ENCODE measurements at regions not wholly inside any gene's neighbourhood (a gene's known extent, or its start where the extent isn't known, plus 50 kb on each side); places are given as distances from the start of the nearest gene placed in this dataset.

DNA sequence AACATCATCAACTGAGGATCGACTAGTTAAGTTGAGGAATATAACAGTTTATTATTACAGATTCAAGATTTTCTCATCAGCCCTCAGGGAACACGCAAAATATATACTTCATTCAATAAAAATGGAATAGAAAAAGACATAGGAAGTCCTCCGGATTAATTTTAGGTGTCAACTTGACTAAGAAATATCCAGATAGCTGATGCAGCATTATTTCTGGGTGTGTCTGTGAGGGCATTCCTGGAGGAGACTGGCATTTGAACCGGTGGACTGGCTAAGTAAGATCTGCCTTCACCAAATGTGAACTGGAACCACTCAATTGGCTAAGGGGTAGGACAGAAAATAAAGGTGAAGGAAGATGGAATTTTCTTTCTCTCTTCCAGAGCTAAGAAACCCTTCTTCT, 845.3 kb downstream of the SOCS6 start:
- H3K4me3 Mint-ChIP-seq: no peak overlapping the region
- DNase-seq (ENCODE audit: low spot score in 2 of 2): no peak
- H3K36me3 Mint-ChIP-seq (ENCODE audit: insufficient read depth): no peaks in the 10 kb centered on the region
- no peak overlapping the region for H3K27ac Mint-ChIP-seq (ENCODE audit: low read depth)
- no peak for ATAC-seq (replicated peaks; ENCODE audit: extremely low read depth, poor library complexity, severe bottlenecking)
- peaks cover 12% of the 10 kb centered on the region for H3K9me3 Mint-ChIP-seq
- no peaks in the 10 kb centered on the region for H3K27me3 Mint-ChIP-seq
- no peaks in the 10 kb centered on the region for H3K4me1 Mint-ChIP-seq

GRCh38 chr18:71131918-71132317, 843.1 kb downstream of the SOCS6 start:
- Mint-ChIP-seq H3K4me1 (no peaks in the 10 kb centered on the region), H3K36me3 (ENCODE audit: insufficient read depth) (no peaks in the 10 kb centered on the region), H3K4me3 (no peak overlapping the region), H3K27ac (ENCODE audit: low read depth) (no peak overlapping the region), H3K9me3 (peaks cover 18% of the 10 kb centered on the region), H3K27me3 (no peaks in the 10 kb centered on the region)
- DNase-seq (ENCODE audit: low spot score in 2 of 2) (no peak), ATAC-seq (replicated peaks; ENCODE audit: extremely low read depth, poor library complexity, severe bottlenecking) (no peak)

GRCh38 chr18:71130351-71130750, 841.5 kb downstream of the SOCS6 start:
- DNase-seq (ENCODE audit: low spot score in 2 of 2) (no peak), ATAC-seq (replicated peaks; ENCODE audit: extremely low read depth, poor library complexity, severe bottlenecking) (no peak)
- Mint-ChIP-seq H3K4me1 (no peaks in the 10 kb centered on the region), H3K27me3 (no peaks in the 10 kb centered on the region), H3K9me3 (peaks cover 18% of the 10 kb centered on the region), H3K36me3 (ENCODE audit: insufficient read depth) (no peaks in the 10 kb centered on the region), H3K4me3 (no peak overlapping the region), H3K27ac (ENCODE audit: low read depth) (no peak overlapping the region)

DNA sequence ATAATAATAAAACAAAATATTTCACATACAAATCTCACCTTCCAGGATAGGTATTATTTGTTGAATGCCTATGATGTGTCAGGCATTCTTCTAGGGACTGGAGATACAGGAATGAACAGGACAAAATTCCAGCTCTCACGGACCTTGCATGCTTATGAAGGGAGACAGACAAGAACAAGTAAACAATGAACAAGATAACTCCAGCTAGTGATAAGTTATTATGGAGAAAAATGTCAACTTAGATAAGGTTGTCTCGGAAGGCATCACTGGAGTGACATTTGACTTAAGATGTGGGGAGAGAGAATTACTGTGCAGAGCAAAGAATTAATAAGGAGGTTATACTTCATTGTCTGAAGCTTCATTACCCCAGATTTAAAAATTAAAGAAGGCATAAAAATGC, 836.7 kb downstream of the SOCS6 start:
- Mint-ChIP-seq H3K9me3 (peaks cover 18% of the 10 kb centered on the region), H3K4me3 (no peak overlapping the region), H3K36me3 (ENCODE audit: insufficient read depth) (no peaks in the 10 kb centered on the region), H3K27ac (ENCODE audit: low read depth) (no peak overlapping the region), H3K27me3 (no peaks in the 10 kb centered on the region), H3K4me1 (no peaks in the 10 kb centered on the region)
- DNase-seq (ENCODE audit: low spot score in 2 of 2): no peak
- no peak for ATAC-seq (replicated peaks; ENCODE audit: extremely low read depth, poor library complexity, severe bottlenecking)

DNA sequence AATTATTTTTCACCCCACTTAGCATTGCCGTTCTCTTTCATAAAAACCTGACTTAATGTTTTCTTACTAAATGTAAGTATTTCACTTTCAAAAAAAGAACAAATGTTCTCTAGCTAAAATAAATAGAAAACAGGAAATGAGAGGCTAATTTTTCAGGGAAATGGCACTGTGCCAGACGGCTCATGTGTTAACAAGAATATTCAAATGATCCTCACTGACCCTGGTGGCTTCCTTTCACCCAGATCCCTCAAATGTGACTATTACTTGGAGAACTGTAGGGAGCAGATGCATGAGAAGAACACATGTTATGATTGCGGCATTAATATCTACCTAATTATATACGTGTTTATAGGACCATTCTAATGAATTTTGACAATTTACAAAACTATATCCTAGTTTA, 827.7 kb downstream of the SOCS6 start:
- H3K9me3 Mint-ChIP-seq: peaks cover 15% of the 10 kb centered on the region
- ATAC-seq (replicated peaks; ENCODE audit: extremely low read depth, poor library complexity, severe bottlenecking): no peak
- H3K36me3 Mint-ChIP-seq (ENCODE audit: insufficient read depth): no peaks in the 10 kb centered on the region
- no peak overlapping the region for H3K4me3 Mint-ChIP-seq
- H3K27ac Mint-ChIP-seq (ENCODE audit: low read depth): no peak overlapping the region
- H3K27me3 Mint-ChIP-seq: no peaks in the 10 kb centered on the region
- no peak for DNase-seq (ENCODE audit: low spot score in 2 of 2)
- no peaks in the 10 kb centered on the region for H3K4me1 Mint-ChIP-seq

DNA sequence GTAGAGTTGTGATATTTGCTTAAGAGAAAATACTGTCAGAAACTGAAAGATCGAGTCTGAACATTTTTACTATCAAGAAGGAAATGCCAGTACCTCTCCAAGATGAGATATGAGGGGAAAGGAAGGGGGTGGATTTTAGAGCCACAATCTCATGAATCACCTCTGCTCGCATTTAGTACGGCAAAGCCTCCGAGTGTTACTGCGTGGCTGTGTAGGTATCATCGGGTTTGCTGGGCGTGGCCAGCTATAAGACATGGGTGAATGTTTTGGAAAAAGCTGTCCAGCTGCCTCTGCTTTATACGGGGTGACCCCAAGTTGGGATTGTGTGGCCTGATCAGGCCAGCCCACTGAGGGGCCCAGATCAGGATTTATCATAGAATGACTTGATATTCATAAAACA, 826.4 kb downstream of the SOCS6 start:
- H3K36me3 Mint-ChIP-seq (ENCODE audit: insufficient read depth): no peaks in the 10 kb centered on the region
- no peak overlapping the region for H3K27ac Mint-ChIP-seq (ENCODE audit: low read depth)
- no peak overlapping the region for H3K4me3 Mint-ChIP-seq
- H3K4me1 Mint-ChIP-seq: no peaks in the 10 kb centered on the region
- no peak for ATAC-seq (replicated peaks; ENCODE audit: extremely low read depth, poor library complexity, severe bottlenecking)
- H3K27me3 Mint-ChIP-seq: no peaks in the 10 kb centered on the region
- peaks cover 15% of the 10 kb centered on the region for H3K9me3 Mint-ChIP-seq
- DNase-seq (ENCODE audit: low spot score in 2 of 2): no peak

DNA sequence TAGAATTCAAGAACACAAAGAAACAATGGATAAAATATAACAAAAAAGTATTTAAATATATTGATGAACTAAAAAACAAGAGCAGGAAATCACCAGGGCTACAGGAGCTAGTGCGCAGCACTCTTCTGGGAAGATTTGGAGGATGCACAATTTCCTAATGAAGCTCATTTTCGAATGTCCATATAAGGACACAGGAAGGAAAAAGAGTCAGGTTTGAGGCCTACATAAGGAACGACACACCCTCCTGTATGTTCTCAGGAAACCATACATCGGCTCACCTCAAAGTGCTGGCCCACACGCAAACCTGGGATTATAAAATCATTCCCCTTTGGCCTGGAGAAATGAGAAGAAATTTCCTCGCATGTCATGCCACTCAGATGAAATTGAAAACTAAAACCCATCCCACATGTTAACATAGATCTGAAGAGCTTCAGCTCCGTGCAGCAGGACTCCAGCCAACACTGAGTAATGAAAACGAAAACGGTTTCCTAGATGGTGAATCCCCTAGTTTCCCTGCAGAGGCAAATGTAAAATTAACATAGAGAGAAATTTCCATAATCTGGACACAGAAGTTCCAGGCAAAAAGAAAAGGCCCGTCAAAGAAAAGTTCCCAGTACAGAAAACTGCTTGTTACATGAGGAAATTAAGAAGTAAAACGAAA, 825.8 kb downstream of the SOCS6 start:
- ATAC-seq (replicated peaks; ENCODE audit: extremely low read depth, poor library complexity, severe bottlenecking): no peak
- no peak for DNase-seq (ENCODE audit: low spot score in 2 of 2)
- Mint-ChIP-seq H3K27ac (ENCODE audit: low read depth) (no peak overlapping the region), H3K27me3 (no peaks in the 10 kb centered on the region), H3K4me3 (no peak overlapping the region), H3K36me3 (ENCODE audit: insufficient read depth) (no peaks in the 10 kb centered on the region), H3K9me3 (peaks cover 15% of the 10 kb centered on the region), H3K4me1 (no peaks in the 10 kb centered on the region)

- H3K9me3 Mint-ChIP-seq: peaks cover 11% of the 10 kb centered on the region
- H3K36me3 Mint-ChIP-seq (ENCODE audit: insufficient read depth): no peaks in the 10 kb centered on the region
- no peaks in the 10 kb centered on the region for H3K4me1 Mint-ChIP-seq
- DNase-seq (ENCODE audit: low spot score in 2 of 2) (no peak), ATAC-seq (replicated peaks; ENCODE audit: extremely low read depth, poor library complexity, severe bottlenecking) (no peak)
- no peak overlapping the region for H3K4me3 Mint-ChIP-seq
- H3K27me3 Mint-ChIP-seq: no peaks in the 10 kb centered on the region
- H3K27ac Mint-ChIP-seq (ENCODE audit: low read depth): no peak overlapping the region
Measured at GRCh38 chr18:71107244-71107643, 818.4 kb downstream of the SOCS6 start.

GRCh38 chr18:71106701-71107100, 817.9 kb downstream of the SOCS6 start:
- ATAC-seq (replicated peaks; ENCODE audit: extremely low read depth, poor library complexity, severe bottlenecking) (no peak), DNase-seq (ENCODE audit: low spot score in 2 of 2) (no peak)
- no peaks in the 10 kb centered on the region for H3K4me1 Mint-ChIP-seq
- no peak overlapping the region for H3K27ac Mint-ChIP-seq (ENCODE audit: low read depth)
- H3K4me3 Mint-ChIP-seq: no peak overlapping the region
- H3K36me3 Mint-ChIP-seq (ENCODE audit: insufficient read depth): no peaks in the 10 kb centered on the region
- peaks cover 11% of the 10 kb centered on the region for H3K9me3 Mint-ChIP-seq
- no peaks in the 10 kb centered on the region for H3K27me3 Mint-ChIP-seq

DNA sequence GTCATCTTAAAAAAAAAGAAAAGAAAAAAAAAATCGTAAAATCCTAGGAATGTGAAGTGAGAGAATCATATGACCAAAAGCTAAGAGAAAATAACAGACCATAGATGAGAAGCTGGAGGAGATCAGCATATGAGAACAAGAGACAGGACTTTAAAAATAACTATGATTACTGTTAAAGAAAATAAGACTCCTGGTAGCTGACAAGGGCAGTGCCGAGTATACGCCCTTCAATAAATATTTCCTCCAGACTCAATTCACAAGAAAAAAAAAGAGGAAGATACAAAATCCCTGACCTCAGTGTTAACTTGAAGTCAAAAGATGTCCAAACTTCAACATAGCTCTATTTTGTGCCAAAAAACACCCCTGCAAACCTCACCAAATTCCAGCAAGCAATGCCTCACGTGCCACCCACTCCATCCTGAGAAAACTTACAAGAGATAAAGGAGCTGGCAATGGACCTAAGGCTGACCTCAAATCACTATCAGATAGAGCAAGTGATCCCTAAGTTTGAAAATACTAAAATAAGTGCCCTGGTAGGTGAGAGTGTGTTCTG, 817.2 kb downstream of the SOCS6 start:
- Mint-ChIP-seq H3K27ac (ENCODE audit: low read depth) (no peak overlapping the region), H3K4me3 (no peak overlapping the region), H3K9me3 (peaks cover 11% of the 10 kb centered on the region), H3K4me1 (no peaks in the 10 kb centered on the region), H3K36me3 (ENCODE audit: insufficient read depth) (no peaks in the 10 kb centered on the region), H3K27me3 (no peaks in the 10 kb centered on the region)
- no peak for ATAC-seq (replicated peaks; ENCODE audit: extremely low read depth, poor library complexity, severe bottlenecking)
- DNase-seq (ENCODE audit: low spot score in 2 of 2): no peak

GRCh38 chr18:71105078-71105819, 816.4 kb downstream of the SOCS6 start:
- Mint-ChIP-seq H3K36me3 (ENCODE audit: insufficient read depth) (no peaks in the 10 kb centered on the region), H3K4me1 (no peaks in the 10 kb centered on the region), H3K9me3 (peaks cover 11% of the 10 kb centered on the region), H3K4me3 (no peak overlapping the region), H3K27me3 (no peaks in the 10 kb centered on the region), H3K27ac (ENCODE audit: low read depth) (no peak overlapping the region)
- ATAC-seq (replicated peaks; ENCODE audit: extremely low read depth, poor library complexity, severe bottlenecking): no peak
- DNase-seq (ENCODE audit: low spot score in 2 of 2): no peak

- ATAC-seq (replicated peaks; ENCODE audit: extremely low read depth, poor library complexity, severe bottlenecking) (no peak), DNase-seq (ENCODE audit: low spot score in 2 of 2) (no peak)
- Mint-ChIP-seq H3K4me1 (no peaks in the 10 kb centered on the region), H3K36me3 (ENCODE audit: insufficient read depth) (no peaks in the 10 kb centered on the region), H3K9me3 (peaks cover 9% of the 10 kb centered on the region), H3K27me3 (no peaks in the 10 kb centered on the region), H3K27ac (ENCODE audit: low read depth) (no peak overlapping the region), H3K4me3 (no peak overlapping the region)
Measured at GRCh38 chr18:71079606-71080005, 790.8 kb downstream of the SOCS6 start.

DNA sequence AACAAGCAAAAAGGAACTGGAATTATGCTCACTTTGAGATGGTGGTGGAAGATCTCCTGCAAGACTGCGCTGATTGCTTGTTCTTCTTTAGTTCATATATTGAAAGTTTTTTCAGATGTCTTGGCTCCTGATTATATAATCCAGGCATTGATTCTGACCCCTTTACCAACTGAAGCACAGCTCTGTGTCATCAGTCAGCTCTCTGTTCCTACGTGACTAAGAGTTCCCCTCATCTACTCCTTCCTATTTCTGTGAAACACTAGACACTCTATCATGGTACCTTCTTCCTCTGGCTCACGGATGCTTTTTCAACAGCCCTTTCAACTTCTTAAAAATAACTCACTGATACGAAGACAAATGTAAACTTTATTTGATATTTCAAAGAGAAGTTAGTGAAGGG, 788.6 kb downstream of the SOCS6 start:
- H3K9me3 Mint-ChIP-seq: peaks cover 13% of the 10 kb centered on the region
- ATAC-seq (replicated peaks; ENCODE audit: extremely low read depth, poor library complexity, severe bottlenecking) (no peak), DNase-seq (ENCODE audit: low spot score in 2 of 2) (no peak)
- no peaks in the 10 kb centered on the region for H3K4me1 Mint-ChIP-seq
- H3K27ac Mint-ChIP-seq (ENCODE audit: low read depth): no peak overlapping the region
- H3K36me3 Mint-ChIP-seq (ENCODE audit: insufficient read depth): no peaks in the 10 kb centered on the region
- no peak overlapping the region for H3K4me3 Mint-ChIP-seq
- H3K27me3 Mint-ChIP-seq: no peaks in the 10 kb centered on the region
